ENCODE measurements at regions not wholly inside any gene's neighbourhood (a gene's known extent, or its start where the extent isn't known, plus 50 kb on each side); places are given as distances from the start of the nearest gene placed in this dataset.

GRCh38 chr3:82093641-82094040 is 332.2 kb upstream of the GBE1 start:
- DNase-seq (ENCODE audit: low read depth): no peak
- no peak overlapping the region for H3K4me3 ChIP-seq (ENCODE audit: low read depth, low read length)

GRCh38 chr3:82088749-82089148 is 327.3 kb upstream of the GBE1 start:
- TF ChIP-seq CTCF (IDR thresholded peaks at IDR 0.05; ENCODE audit: control insufficient read depth, extremely low read depth, insufficient read depth): no peak
- H3K4me3 ChIP-seq (ENCODE audit: low read depth, low read length): no peak overlapping the region
- no peak for DNase-seq (ENCODE audit: low read depth)

More at GRCh38 chr3:82093641-82094040, 332.2 kb upstream of the GBE1 start:
- TF ChIP-seq CTCF (IDR thresholded peaks at IDR 0.05; ENCODE audit: control insufficient read depth, extremely low read depth, insufficient read depth): no peak

GRCh38 chr3:82087958-82088357 is 326.5 kb upstream of the GBE1 start:
- no peak overlapping the region for H3K4me3 ChIP-seq (ENCODE audit: low read depth, low read length)
- DNase-seq (ENCODE audit: low read depth): no peak
- TF ChIP-seq CTCF (IDR thresholded peaks at IDR 0.05; ENCODE audit: control insufficient read depth, extremely low read depth, insufficient read depth): no peak

GRCh38 chr3:82085851-82086475 is 324.5 kb upstream of the GBE1 start:
- no peak for TF ChIP-seq CTCF (IDR thresholded peaks at IDR 0.05; ENCODE audit: control insufficient read depth, extremely low read depth, insufficient read depth)
- no peak overlapping the region for H3K4me3 ChIP-seq (ENCODE audit: low read depth, low read length)
- DNase-seq (ENCODE audit: low read depth): no peak

GRCh38 chr3:82085356-82085755 is 323.9 kb upstream of the GBE1 start:
- no peak for TF ChIP-seq CTCF (IDR thresholded peaks at IDR 0.05; ENCODE audit: control insufficient read depth, extremely low read depth, insufficient read depth)
- no peak overlapping the region for H3K4me3 ChIP-seq (ENCODE audit: low read depth, low read length)

GRCh38 chr3:82084824-82085223 is 323.4 kb upstream of the GBE1 start:
- no peak overlapping the region for H3K4me3 ChIP-seq (ENCODE audit: low read depth, low read length)
- no peak for DNase-seq (ENCODE audit: low read depth)
- TF ChIP-seq CTCF (IDR thresholded peaks at IDR 0.05; ENCODE audit: control insufficient read depth, extremely low read depth, insufficient read depth): no peak

More at GRCh38 chr3:82085356-82085755, 323.9 kb upstream of the GBE1 start:
- DNase-seq (ENCODE audit: low read depth): no peak

GRCh38 chr3:82082796-82083195 is 321.4 kb upstream of the GBE1 start:
- H3K4me3 ChIP-seq (ENCODE audit: low read depth, low read length): no peak overlapping the region
- DNase-seq (ENCODE audit: low read depth): no peak
- no peak for TF ChIP-seq CTCF (IDR thresholded peaks at IDR 0.05; ENCODE audit: control insufficient read depth, extremely low read depth, insufficient read depth)
